T-cell (primary cell): ENCODE measurements at regions not wholly inside any gene's neighbourhood (a gene's known extent, or its start where the extent isn't known, plus 50 kb on each side); places are given as distances from the start of the nearest gene placed in this dataset.
"Not testable (repeated sequence)": the region's sequence is repeated elsewhere in the genome, so short reads cannot be mapped to it uniquely, and the experiment has no call there.

Experiments
- ATAC-seq, 4 experiments: fragments of 200-7000 bp in 3 of 4; fragments of 150-1000 bp in 1 of 4; cut with Tn5 transposase; replicated peaks in 1 of 4; 1 replicate in 3 of 4; 2 replicates in 1 of 4; pipeline ENCODE4 v1.10.0; 2021; ENCODE audit warnings: moderate library complexity in 3 of 4, mild to moderate bottlenecking in 2 of 4, moderate number of reproducible peaks in 1 of 4
- CTCF ChIA-PET, 2 donors: fragments of 300-600 bp; sonication (Branson Sonifier 250); formaldehyde crosslinking; loops; one replicate each; lab custom pipeline; 2022; ENCODE audit warnings: antibody characterized with exemption in 2 of 2; lab: Charles Lee
- POLR2A ChIA-PET, 2 donors: fragments of 300-600 bp; sonication (Branson Sonifier 250); formaldehyde crosslinking; loops; one replicate each; lab custom pipeline; 2022; ENCODE audit warnings: antibody characterized with exemption in 2 of 2; lab: Charles Lee
- DNase-seq, 35 experiments: peaks; one replicate each; pipeline versions ENCODE4 v3.0.0 to v3.0.0-alpha.2; 2013 to 2023
- H3K27ac ChIP-seq: one replicate; pipeline ENCODE4 v1.5.1; 2013; ENCODE audit warnings: low read length
- H3K27me3 ChIP-seq, 2 experiments: replicated peaks in 1 of 2; 1 replicate in 1 of 2; 2 replicates in 1 of 2; pipeline versions ENCODE4 v1.6.1 to v1.7.0; 2013; ENCODE audit warnings: low read length in 1 of 2, mixed read lengths in 1 of 2; ENCODE audit not compliant: control insufficient read depth in 2 of 2, insufficient read depth in 2 of 2; ENCODE audit errors: extremely low read depth in 1 of 2
- H3K36me3 ChIP-seq, 2 donors: 1 replicate in 1 of 2; 2 replicates in 1 of 2; pipeline versions ENCODE4 v1.6.1 to v1.7.0; 2013; ENCODE audit warnings: low read length in 1 of 2; ENCODE audit not compliant: control insufficient read depth in 2 of 2, insufficient read depth in 1 of 2; ENCODE audit errors: extremely low read depth in 1 of 2
- H3K4me1 ChIP-seq, 2 experiments: 1 replicate in 1 of 2; 2 replicates in 1 of 2; pipeline versions ENCODE4 v1.6.1 to v1.7.0; 2013; ENCODE audit warnings: low read length in 2 of 2, mixed read lengths in 1 of 2; ENCODE audit not compliant: insufficient read depth in 2 of 2, control insufficient read depth in 1 of 2; ENCODE audit errors: extremely low read depth in 1 of 2
- H3K4me3 ChIP-seq, 2 donors: 1 replicate in 1 of 2; 2 replicates in 1 of 2; pipeline versions ENCODE4 v1.5.1 to v1.7.0; 2013; ENCODE audit warnings: mild to moderate bottlenecking in 2 of 2, low read length in 1 of 2, moderate library complexity in 1 of 2; ENCODE audit not compliant: control insufficient read depth in 1 of 2; ENCODE audit errors: extremely low read depth in 1 of 2
- H3K9me3 ChIP-seq: 2 replicates; pipeline ENCODE4 v1.7.0; 2013
- H3K27ac Mint-ChIP-seq, 2 donors: one replicate each; pipeline ENCODE4 v1.8.0; 2020 to 2021; ENCODE audit warnings: mild to moderate bottlenecking in 2 of 2, mixed read lengths in 2 of 2
- H3K27me3 Mint-ChIP-seq, 2 donors: one replicate each; pipeline ENCODE4 v1.8.0; 2021 to 2022; ENCODE audit warnings: mixed read lengths in 2 of 2
- H3K36me3 Mint-ChIP-seq: one replicate; pipeline ENCODE4 v1.8.0; 2021; ENCODE audit warnings: mixed read lengths
- H3K4me1 Mint-ChIP-seq, 3 donors: one replicate each; pipeline ENCODE4 v1.8.0; 2020 to 2022; ENCODE audit warnings: mixed read lengths in 3 of 3, mild to moderate bottlenecking in 1 of 3
- H3K4me3 Mint-ChIP-seq, 3 donors: one replicate each; pipeline ENCODE4 v1.8.0; 2020 to 2022; ENCODE audit warnings: mild to moderate bottlenecking in 3 of 3, mixed read lengths in 3 of 3, moderate library complexity in 3 of 3
- H3K9me3 Mint-ChIP-seq, 3 donors: one replicate each; pipeline ENCODE4 v1.8.0; 2020 to 2022; ENCODE audit warnings: mixed read lengths in 3 of 3
- WGBS: methylation state at CpG from one replicate; pipeline ENCODE4 v1.1.5; 2013; ENCODE audit warnings: missing lambda C conversion rate; ENCODE audit not compliant: insufficient coverage; 5-methylcytosine and 5-hydroxymethylcytosine counted together

- H3K4me1 ChIP-seq, H3K4me1 Mint-ChIP-seq, H3K27ac Mint-ChIP-seq, H3K27ac ChIP-seq, CTCF ChIA-PET, H3K36me3 ChIP-seq, ATAC-seq, H3K27me3 Mint-ChIP-seq, H3K4me3 Mint-ChIP-seq, H3K27me3 ChIP-seq, H3K4me3 ChIP-seq, H3K9me3 ChIP-seq, H3K9me3 Mint-ChIP-seq, POLR2A ChIA-PET, H3K36me3 Mint-ChIP-seq: not testable (repeated sequence)
- peak in 5 of 35 experiments; percentile 0 to 18 (median 0) for DNase-seq
- no CpG with 5 or more reads among the region's 8 CpGs for WGBS
Observed at GRCh38 chr9:64622058-64622457, 663.0 kb downstream of the FOXD4L5 start.
